GM12878 (cell line): ENCODE measurements at regions not wholly inside any gene's neighbourhood (a gene's known extent, or its start where the extent isn't known, plus 50 kb on each side); places are given as distances from the start of the nearest gene placed in this dataset.

Source experiments
- ASH2L ChIP-seq: fragments of 300-600, 200-600 bp; sonication (generic); IDR thresholded peaks from 2 replicates; pipeline ENCODE4 v1.6.1; 2017; ENCODE audit warnings: low read depth, mild to moderate bottlenecking, borderline replicate concordance
- CTCF ChIP-seq, 3 experiments: IDR thresholded peaks in 2 of 3; conservative IDR thresholded peaks in 1 of 3; 2 replicates each; pipeline ENCODE4 v1.5.1; 2011; ENCODE audit warnings: low read depth in 3 of 3, low read length in 3 of 3, mild to moderate bottlenecking in 3 of 3, control low read depth in 2 of 3, moderate library complexity in 2 of 3, inconsistent platforms in 1 of 3, mixed read lengths in 1 of 3; ENCODE audit not compliant: control insufficient read depth in 2 of 3, insufficient read depth in 1 of 3; ENCODE audit errors: extremely low read depth in 1 of 3
- ETV6 ChIP-seq, 2 experiments: fragments of 450-650 bp in 1 of 2; IDR thresholded peaks in 1 of 2; conservative IDR thresholded peaks in 1 of 2; 2 replicates each; pipeline ENCODE4 v1.6.1; 2014; ENCODE audit warnings: antibody characterized with exemption in 1 of 2, borderline replicate concordance in 1 of 2, low read depth in 1 of 2, mild to moderate bottlenecking in 1 of 2, moderate library complexity in 1 of 2
- EZH2 ChIP-seq: IDR thresholded peaks from 2 replicates; pipeline ENCODE4 v1.6.1; 2012; ENCODE audit warnings: low read depth, mild to moderate bottlenecking, control low read depth, inconsistent platforms, low read length, borderline replicate concordance; ENCODE audit not compliant: control insufficient read depth
- FOXK2 ChIP-seq: fragments of 450-650 bp; IDR thresholded peaks from 2 replicates; pipeline ENCODE4 v1.6.1; 2017; ENCODE audit warnings: mild to moderate bottlenecking, moderate library complexity
- POLR2AphosphoS5 ChIP-seq: IDR thresholded peaks from 2 replicates; pipeline ENCODE4 v1.6.1; 2011; ENCODE audit warnings: mild to moderate bottlenecking, low read length, inconsistent platforms
- SMC3 ChIP-seq: IDR thresholded peaks from 2 replicates; pipeline ENCODE4 v1.6.1; 2011; ENCODE audit warnings: low read length, improper control_type of control experiment, borderline replicate concordance
- SP1 ChIP-seq: IDR thresholded peaks from one replicate; pipeline ENCODE4 v1.6.1; 2011; ENCODE audit warnings: low read depth, low read length
- TAF1 ChIP-seq: IDR thresholded peaks from 2 replicates; pipeline ENCODE4 v1.6.1; 2011; ENCODE audit warnings: mild to moderate bottlenecking, low read depth, low read length, borderline replicate concordance
- ZSCAN29 ChIP-seq: fragments of 450-650 bp; IDR thresholded peaks from 2 replicates; pipeline ENCODE4 v1.6.1; 2017; ENCODE audit warnings: mild to moderate bottlenecking, moderate library complexity
- TF ChIP-seq, protein P1 (sequence below): IDR thresholded peaks from 2 replicates; pipeline ENCODE4 v1.6.1; 2011; ENCODE audit warnings: low read depth, low read length, improper control_type of control experiment, borderline replicate concordance

- TF ChIP-seq POLR2AphosphoS5: no peak
- no peak for TF ChIP-seq SP1
- no peak for TF ChIP-seq ZSCAN29
- TF ChIP-seq EZH2: no peak
- no peak for TF ChIP-seq TAF1
- no peak for TF ChIP-seq CTCF (IDR thresholded peaks at IDR 0.05 in 2 of 3, conservative IDR thresholded peaks at IDR 0.05 in 1 of 3; ENCODE audit: control insufficient read depth in 2 of 3, extremely low read depth in 1 of 3, insufficient read depth in 1 of 3, low read depth in 3 of 3, low read length in 3 of 3)
- no peak for TF ChIP-seq FOXK2
- TF ChIP-seq, protein P1, sequence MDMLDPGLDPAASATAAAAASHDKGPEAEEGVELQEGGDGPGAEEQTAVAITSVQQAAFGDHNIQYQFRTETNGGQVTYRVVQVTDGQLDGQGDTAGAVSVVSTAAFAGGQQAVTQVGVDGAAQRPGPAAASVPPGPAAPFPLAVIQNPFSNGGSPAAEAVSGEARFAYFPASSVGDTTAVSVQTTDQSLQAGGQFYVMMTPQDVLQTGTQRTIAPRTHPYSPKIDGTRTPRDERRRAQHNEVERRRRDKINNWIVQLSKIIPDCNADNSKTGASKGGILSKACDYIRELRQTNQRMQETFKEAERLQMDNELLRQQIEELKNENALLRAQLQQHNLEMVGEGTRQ: no peak
- TF ChIP-seq ETV6 (conservative IDR thresholded peaks at IDR 0.05 in 1 of 2, IDR thresholded peaks at IDR 0.05 in 1 of 2; ENCODE audit: borderline replicate concordance in 1 of 2, low read depth in 1 of 2): no peak
- TF ChIP-seq ASH2L: no peak
- no peak for TF ChIP-seq SMC3
Measured at GRCh38 chr15:97177151-97177577, 783.3 kb upstream of the ARRDC4 start.
